PC-9 (cell line): ENCODE measurements at regions not wholly inside any gene's neighbourhood (a gene's known extent, or its start where the extent isn't known, plus 50 kb on each side); places are given as distances from the start of the nearest gene placed in this dataset.

ENCODE experiments used
- BruUV-seq: library from RNA; stranded (reverse); fragments of 400-500 nt; replicated peaks from 2 replicates; lab custom pipeline; 2021; lab: Mats Ljungman, UMichigan
- CTCF ChIA-PET: fragments of 300-600 bp; sonication (Branson Sonifier 250); formaldehyde crosslinking; loops from one replicate; lab custom pipeline; 2022; ENCODE audit warnings: antibody characterized with exemption; lab: Charles Lee
- POLR2A ChIA-PET: fragments of 300-600 bp; sonication (Branson Sonifier 250); formaldehyde crosslinking; loops from one replicate; lab custom pipeline; 2022; ENCODE audit warnings: antibody characterized with exemption; ENCODE audit not compliant: unreplicated experiment; lab: Charles Lee
- DNase-seq, 2 experiments: peaks; one replicate each; pipeline versions ENCODE4 v3.0.0 to v3.0.0-alpha.2; 2015 to 2022; ENCODE audit warnings: mixed read lengths in 1 of 2
- H2AFZ ChIP-seq: fragments of 200-600 bp; sonication (generic); 2 replicates; pipeline ENCODE4 v1.8.1; 2017; ENCODE audit warnings: antibody characterized with exemption
- H3F3A ChIP-seq: fragments of 200-600 bp; sonication (generic); 2 replicates; pipeline ENCODE4 v1.8.1; 2017; ENCODE audit warnings: antibody characterized with exemption, mild to moderate bottlenecking, low read depth; ENCODE audit not compliant: insufficient read depth
- H3K27ac ChIP-seq: fragments of 200-600 bp; sonication (generic); 2 replicates; pipeline ENCODE4 v1.6.1; 2016; ENCODE audit warnings: mixed run types
- H3K27me3 ChIP-seq: fragments of 200-600 bp; sonication (generic); 2 replicates; pipeline ENCODE4 v1.6.1; 2016; ENCODE audit warnings: low read depth, mixed run types; ENCODE audit not compliant: insufficient read depth
- H3K36me3 ChIP-seq: fragments of 200-600 bp; sonication (generic); 2 replicates; pipeline ENCODE4 v1.6.1; 2016; ENCODE audit warnings: low read depth, mixed run types
- H3K4me1 ChIP-seq: fragments of 200-600 bp; sonication (generic); replicated peaks from 2 replicates; pipeline ENCODE4 v1.6.1; 2016; ENCODE audit warnings: mixed run types; ENCODE audit not compliant: insufficient read depth
- H3K4me2 ChIP-seq: fragments of 200-600 bp; sonication (generic); 2 replicates; pipeline ENCODE4 v1.6.1; 2017; ENCODE audit warnings: mixed run types
- H3K4me3 ChIP-seq: fragments of 200-600 bp; sonication (generic); 2 replicates; pipeline ENCODE4 v1.6.1; 2016; ENCODE audit warnings: mixed run types
- H3K79me2 ChIP-seq: fragments of 200-600 bp; sonication (generic); 2 replicates; pipeline ENCODE4 v1.6.1; 2017; ENCODE audit warnings: low read depth, mixed run types
- H3K9me2 ChIP-seq: fragments of 200-600 bp; sonication (generic); 2 replicates; pipeline ENCODE4 v1.8.1; 2017; ENCODE audit warnings: mild to moderate bottlenecking; ENCODE audit not compliant: insufficient read depth
- H3K9me3 ChIP-seq: fragments of 200-600 bp; sonication (generic); 2 replicates; pipeline ENCODE4 v1.8.1; 2016; ENCODE audit warnings: low read depth; ENCODE audit not compliant: insufficient read depth
- H4K20me1 ChIP-seq: fragments of 200-600 bp; sonication (generic); 2 replicates; pipeline ENCODE4 v1.8.1; 2017; ENCODE audit not compliant: insufficient read depth
- CTCF ChIP-seq: fragments of 200-600 bp; sonication (generic); conservative IDR thresholded peaks from 2 replicates; pipeline ENCODE4 v1.6.1; 2017; ENCODE audit warnings: mixed run types, antibody characterized with exemption, mild to moderate bottlenecking, moderate library complexity
- EZH2 ChIP-seq: fragments of 200-600 bp; sonication (generic); IDR thresholded peaks from 2 replicates; pipeline ENCODE4 v1.8.0; 2017; ENCODE audit warnings: antibody characterized with exemption, low read depth
- intact Hi-C: fragments of 100-400 bp; cut with micrococcal nuclease; formaldehyde crosslinking; loops from one replicate; pipeline ENCODE4 v1.10.0; 2022; ENCODE audit not compliant: unreplicated experiment

GRCh38 chr3:153896197-153896596 lies 225.0 kb upstream of the ARHGEF26 start:
- DNase-seq = no peak
- Histone ChIP-seq H3K4me1 (no peaks in the 10 kb centered on the region), H3K9me2 (no peaks in the 10 kb centered on the region), H3F3A (no peaks in the 10 kb centered on the region), H3K27ac (no peak overlapping the region), H2AFZ (no peak overlapping the region), H3K27me3 (no peaks in the 10 kb centered on the region), H3K36me3 (no peaks in the 10 kb centered on the region), H3K9me3 (no peaks in the 10 kb centered on the region), H3K4me3 (no peak overlapping the region), H3K4me2 (no peak overlapping the region), H4K20me1 (no peaks in the 10 kb centered on the region), H3K79me2 (no peaks in the 10 kb centered on the region)
- intact Hi-C loops = no loop called here
- POLR2A ChIA-PET = no interaction called here
- no TSS peak for BruUV-seq
- CTCF ChIA-PET = no interaction called here
- TF ChIP-seq EZH2 (no peak), CTCF (no peak)

- Histone ChIP-seq H3K9me2 (no peaks in the 10 kb centered on the region), H3K4me2 (no peak overlapping the region), H2AFZ (no peak overlapping the region), H3K4me1 (no peaks in the 10 kb centered on the region), H3K36me3 (no peaks in the 10 kb centered on the region), H3K4me3 (no peak overlapping the region), H3K79me2 (no peaks in the 10 kb centered on the region), H4K20me1 (no peaks in the 10 kb centered on the region), H3F3A (no peaks in the 10 kb centered on the region), H3K9me3 (no peaks in the 10 kb centered on the region), H3K27me3 (no peaks in the 10 kb centered on the region), H3K27ac (no peak overlapping the region)
- TF ChIP-seq EZH2 (no peak), CTCF (no peak)
- intact Hi-C loops = no loop called here
- POLR2A ChIA-PET = no interaction called here
- no TSS peak for BruUV-seq
- DNase-seq = no peak
- CTCF ChIA-PET = no interaction called here
Observed at GRCh38 chr3:153897025-153897723, 224.0 kb upstream of the ARHGEF26 start.

GRCh38 chr3:153897842-153898241 lies 223.3 kb upstream of the ARHGEF26 start:
- H3K27me3 ChIP-seq = no peaks in the 10 kb centered on the region
- no peaks in the 10 kb centered on the region for H3K9me3 ChIP-seq
- BruUV-seq = no TSS peak
- no peak overlapping the region for H2AFZ ChIP-seq
- no peaks in the 10 kb centered on the region for H3K36me3 ChIP-seq
- H3K4me2 ChIP-seq = no peak overlapping the region
- TF ChIP-seq CTCF = no peak
- TF ChIP-seq EZH2 = no peak
- no peaks in the 10 kb centered on the region for H3K9me2 ChIP-seq
- H4K20me1 ChIP-seq = no peaks in the 10 kb centered on the region
- no peak overlapping the region for H3K27ac ChIP-seq
- CTCF ChIA-PET = no interaction called here
- intact Hi-C loops = no loop called here
- POLR2A ChIA-PET = no interaction called here
- DNase-seq = no peak
- H3K4me1 ChIP-seq = no peaks in the 10 kb centered on the region
- no peaks in the 10 kb centered on the region for H3K79me2 ChIP-seq
- H3F3A ChIP-seq = no peaks in the 10 kb centered on the region
- H3K4me3 ChIP-seq = no peak overlapping the region
